HG02884 (cell line): ENCODE measurements at regions not wholly inside any gene's neighbourhood (a gene's known extent, or its start where the extent isn't known, plus 50 kb on each side); places are given as distances from the start of the nearest gene placed in this dataset.

Experiments used
- ATAC-seq: cut with Tn5 transposase; IDR thresholded peaks from one replicate; pipeline ENCODE4 v1.9.1; 2021; ENCODE audit warnings: mild to moderate bottlenecking, moderate library complexity; ENCODE audit not compliant: unreplicated experiment

DNA sequence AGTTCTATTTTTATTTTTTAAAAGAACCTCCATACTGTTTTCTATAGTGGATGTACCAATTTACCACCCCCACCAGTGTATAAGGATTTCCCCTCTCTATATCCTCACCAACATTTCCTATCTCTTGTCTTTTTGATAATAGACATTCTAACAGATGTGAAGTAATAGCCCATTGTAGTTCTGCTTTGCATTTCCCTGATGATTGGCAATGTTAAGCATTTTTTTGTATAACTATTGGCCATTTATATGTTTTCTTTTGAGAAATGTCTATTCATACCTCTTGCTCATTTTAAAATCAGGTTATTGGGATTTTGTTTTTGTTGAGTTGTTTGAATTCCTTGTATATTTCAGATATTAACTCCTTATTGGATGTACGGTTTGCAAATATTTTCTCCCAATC lies 251.1 kb upstream of the HTR2C start:
- no peak for ATAC-seq

DNA sequence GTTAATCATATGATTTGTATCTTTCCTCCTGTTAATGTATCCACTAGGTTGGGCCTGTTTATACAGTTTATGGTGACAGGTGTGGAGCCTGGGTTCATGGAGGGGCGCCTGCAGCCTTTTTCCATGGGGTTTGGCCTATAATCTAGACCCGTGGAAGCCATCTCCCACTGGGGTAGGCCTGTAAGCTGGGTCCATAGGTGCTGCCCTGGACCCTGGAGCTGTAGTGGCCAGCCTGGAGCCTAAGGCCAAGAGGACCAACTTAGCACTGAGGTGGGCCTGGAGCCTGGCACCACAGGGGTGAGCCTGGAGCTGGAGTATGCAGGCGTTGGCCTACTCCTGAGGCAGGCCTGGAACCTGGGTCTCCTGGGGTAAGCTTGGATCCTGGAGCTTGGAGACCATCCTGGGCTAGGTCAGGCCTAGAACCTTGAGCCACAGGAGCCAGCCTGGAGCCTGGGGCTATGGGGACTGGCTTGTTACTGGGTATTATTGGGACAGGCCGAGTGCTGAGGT lies 249.4 kb upstream of the HTR2C start:
- ATAC-seq: no peak

DNA sequence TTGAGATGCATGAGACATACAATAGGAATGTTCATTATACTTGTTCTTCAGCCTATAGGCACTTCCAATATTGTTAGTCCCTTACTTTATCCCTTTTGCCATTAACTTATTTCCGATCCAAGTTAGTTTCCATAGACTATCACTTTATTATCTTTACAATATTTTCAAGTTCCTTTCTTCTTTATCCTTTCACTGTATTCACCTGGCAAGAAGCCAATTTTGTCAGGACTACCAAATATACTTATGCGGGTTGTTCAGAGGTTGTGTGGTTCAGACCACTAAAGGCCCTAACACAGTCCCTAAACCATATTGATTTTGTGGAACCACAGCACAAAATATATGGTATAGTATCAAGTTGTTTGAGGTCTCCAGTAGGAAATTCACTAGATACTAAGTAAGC lies 245.0 kb upstream of the HTR2C start:
- ATAC-seq: no peak

DNA sequence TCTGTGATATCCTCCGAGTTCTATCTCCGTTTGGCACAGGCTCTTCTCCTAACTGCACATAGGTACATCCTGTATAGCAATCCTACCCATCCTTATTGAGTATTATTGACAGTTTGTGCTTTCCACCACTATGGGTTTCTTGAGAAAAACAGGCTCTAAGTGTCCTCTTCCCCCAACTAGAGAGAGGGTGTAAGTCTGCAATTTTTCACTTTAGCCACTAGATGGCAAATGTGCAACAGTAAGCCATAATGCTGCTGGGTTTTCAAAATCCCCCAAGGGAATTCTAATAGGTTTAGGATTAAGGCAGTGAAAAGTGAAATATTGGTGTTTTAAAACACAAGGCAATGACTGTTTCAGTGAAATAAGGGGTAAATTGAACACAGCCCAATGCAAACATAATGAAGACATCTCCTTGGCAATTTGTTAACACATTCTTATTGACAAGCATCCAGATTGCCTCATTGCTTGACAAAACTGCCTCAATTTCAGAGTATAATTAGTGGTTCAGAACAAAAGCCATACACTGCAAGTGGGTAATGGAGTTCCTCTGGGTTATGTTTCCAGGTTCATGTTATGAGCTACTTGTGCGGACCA lies 239.0 kb upstream of the HTR2C start:
- ATAC-seq: peak; percentile 72

DNA sequence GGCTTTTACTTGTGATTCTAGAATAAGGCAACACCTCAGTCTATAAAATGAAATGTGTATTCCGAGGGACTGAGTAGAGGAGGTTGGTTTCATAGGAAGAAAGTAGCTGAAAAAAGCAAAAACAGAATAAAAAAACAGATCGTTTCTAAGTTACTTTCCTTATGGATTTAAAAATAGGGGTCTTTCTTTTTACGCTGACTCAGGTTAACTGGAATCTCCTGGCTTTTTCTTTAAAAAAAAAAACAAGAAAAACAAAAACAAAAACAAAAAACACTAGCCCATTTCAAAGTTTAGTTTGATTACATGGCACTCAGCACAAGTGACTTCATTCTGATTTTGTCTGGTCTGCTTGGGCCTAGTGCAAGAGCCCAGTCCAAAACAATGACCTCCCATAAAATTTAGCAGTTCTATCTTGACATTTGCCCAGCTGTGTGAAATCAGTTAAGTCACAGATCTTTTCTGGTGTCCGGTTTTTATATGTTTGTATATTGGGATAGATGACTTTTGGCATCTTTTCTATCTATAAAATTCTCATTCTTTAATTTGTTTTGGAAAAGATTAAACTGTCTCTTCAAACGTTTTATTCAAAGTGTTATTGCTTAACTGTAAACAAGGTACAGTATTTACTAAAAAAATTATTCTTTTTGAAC lies 222.7 kb upstream of the HTR2C start:
- no peak for ATAC-seq

DNA sequence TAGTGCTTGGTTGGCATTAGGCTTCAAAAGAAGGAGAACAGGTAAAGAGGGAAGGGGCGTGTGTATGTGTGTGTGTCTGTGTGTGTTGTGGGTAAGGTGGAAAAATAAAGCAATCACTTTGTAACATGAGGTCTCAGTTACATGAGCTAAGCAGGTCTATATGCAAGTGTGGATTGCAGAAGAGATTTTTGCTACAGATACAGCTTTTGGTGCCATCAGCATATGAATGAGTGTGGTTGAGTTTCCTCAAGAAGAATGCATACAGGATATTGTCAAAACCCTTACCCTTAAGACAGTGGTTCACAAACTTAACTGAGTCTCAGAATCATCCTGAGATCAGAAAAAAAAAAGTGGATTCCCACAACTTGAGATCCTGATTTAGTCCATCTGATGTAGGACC lies 220.5 kb upstream of the HTR2C start:
- no peak for ATAC-seq

DNA sequence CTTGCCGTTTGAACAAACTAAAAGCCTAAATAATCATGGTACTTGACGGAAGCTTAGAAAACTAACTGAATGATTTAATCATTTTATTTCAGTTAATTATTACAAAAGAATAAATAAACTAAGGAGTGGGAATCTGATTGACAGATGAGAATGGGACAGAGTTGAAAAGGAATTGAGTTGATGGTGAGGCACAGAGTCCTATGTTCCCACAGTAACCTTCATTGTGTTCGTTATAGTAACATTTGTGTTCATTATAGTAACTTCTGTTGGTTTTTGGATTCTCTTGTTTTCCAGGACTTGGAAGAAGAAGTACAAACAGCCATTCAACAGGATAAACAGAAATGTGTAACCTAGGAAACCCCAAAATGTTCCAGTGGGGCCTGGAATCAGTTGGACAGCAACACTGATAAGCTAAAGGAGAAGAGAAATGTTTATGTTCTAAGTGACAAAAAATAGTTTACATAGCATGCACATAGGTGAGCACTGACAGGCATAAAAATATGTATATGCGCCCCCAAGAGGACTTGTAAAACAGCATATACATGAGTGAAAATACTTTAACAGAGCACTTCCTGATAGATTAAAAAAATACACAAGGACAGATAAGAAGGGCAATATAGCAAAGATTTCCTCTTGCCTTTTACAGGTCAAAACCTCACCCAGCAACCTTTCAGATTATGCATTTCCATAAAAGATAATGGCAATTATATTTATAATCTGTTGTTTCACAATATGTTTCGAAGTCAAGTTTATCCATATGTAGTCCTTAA lies 218.6 kb upstream of the HTR2C start:
- ATAC-seq: no peak

DNA sequence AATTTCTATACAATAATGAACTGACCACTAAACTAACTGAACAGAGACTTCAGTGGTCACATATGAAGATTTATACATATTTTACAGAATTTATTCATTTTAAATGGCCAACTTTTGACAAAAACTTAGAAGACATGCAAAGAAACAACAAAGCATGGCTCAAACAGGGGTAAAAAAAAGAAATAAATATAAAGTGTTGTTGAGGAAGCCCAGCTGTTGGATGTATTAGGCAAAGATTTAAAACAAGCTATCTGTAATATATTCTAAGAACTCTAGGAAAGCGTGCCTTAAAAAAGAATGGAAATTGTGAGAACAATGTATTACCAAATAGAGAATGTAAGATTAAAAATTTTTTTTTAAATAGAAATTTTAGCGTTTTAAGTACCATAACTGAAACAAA lies 210.9 kb upstream of the HTR2C start:
- no peak for ATAC-seq

DNA sequence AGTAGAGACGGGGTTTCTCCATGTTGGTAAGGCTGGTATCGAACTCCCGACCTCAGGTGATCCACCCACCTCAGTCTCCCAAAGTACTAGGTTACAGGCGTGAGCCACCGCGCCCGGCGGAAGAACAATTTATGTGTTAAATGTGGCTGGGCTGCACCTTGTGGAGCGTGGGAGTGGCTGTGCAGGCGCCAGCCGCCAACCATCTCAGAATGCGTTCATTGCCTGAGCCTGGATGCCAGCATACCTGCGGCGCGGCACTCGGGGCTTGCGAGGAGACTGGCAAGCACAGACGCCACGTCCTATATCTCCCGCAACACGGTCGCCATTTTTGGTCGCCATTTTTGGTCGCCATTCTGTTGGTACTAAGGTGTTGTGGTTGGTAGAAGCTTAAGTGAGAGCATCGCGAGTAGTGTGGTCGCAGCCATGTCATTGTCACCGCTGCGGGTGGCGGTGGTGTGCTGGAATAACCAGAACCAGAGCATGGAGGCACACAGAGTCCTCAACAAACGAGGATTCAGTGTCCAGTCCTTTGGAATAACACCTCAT lies 193.6 kb upstream of the HTR2C start:
- no peak for ATAC-seq
